ENCODE measurements at regions not wholly inside any gene's neighbourhood (a gene's known extent, or its start where the extent isn't known, plus 50 kb on each side); places are given as distances from the start of the nearest gene placed in this dataset.

GRCh38 chr12:12007001-12007712 is 63.6 kb upstream of the BCL2L14 start:
- H4K20me1 ChIP-seq (ENCODE audit: insufficient read depth) = no peaks in the 10 kb centered on the region
- no peak overlapping the region for H3K9ac ChIP-seq (ENCODE audit: low read length)
- no peak overlapping the region for H3K4me2 ChIP-seq (ENCODE audit: low read length)
- no peak for ATAC-seq
- H3K27me3 ChIP-seq (ENCODE audit: insufficient read depth, low read length) = no peaks in the 10 kb centered on the region
- no peaks in the 10 kb centered on the region for H3K79me2 ChIP-seq (ENCODE audit: insufficient read depth, low read length)
- POLR2A ChIA-PET = no interaction called here
- no peak for DNase-seq (ENCODE audit: low read depth, low spot score)
- intact Hi-C loops (cut with micrococcal nuclease) = no loop called here
- BruUV-seq (replicated peaks) = no TSS peak
- no peaks in the 10 kb centered on the region for H3K9me3 ChIP-seq (ENCODE audit: control insufficient read depth in 1 of 2, insufficient read depth in 1 of 2, low read depth in 1 of 2, low read length in 2 of 2)
- TF ChIP-seq CEBPB (IDR thresholded peaks at IDR 0.05; ENCODE audit: low read depth) = no peak
- TF ChIP-seq ZBTB33 (IDR thresholded peaks at IDR 0.05; ENCODE audit: extremely low read depth, insufficient replicate concordance, low read length) = no peak
- TF ChIP-seq SRF (IDR thresholded peaks at IDR 0.05; ENCODE audit: low read depth) = no peak
- RAD21 ChIA-PET (ENCODE audit: low non-redundant PET in 1 of 2, low total read pairs in 2 of 2, uncharacterized antibody in 2 of 2, unreplicated experiment in 2 of 2) = no interaction called here
- H3K9me2 ChIP-seq (ENCODE audit: insufficient read depth) = no peaks in the 10 kb centered on the region
- CTCF ChIA-PET = no interaction called here
- no peaks in the 10 kb centered on the region for H3K36me3 ChIP-seq (ENCODE audit: control insufficient read depth in 1 of 2, insufficient read depth in 2 of 2, low read length in 2 of 2)
- peaks cover 3 to 20% of the 10 kb centered on the region in 2 experiments; a peak in 2 of 4 replicates for H3K4me1 ChIP-seq (ENCODE audit: control insufficient read depth in 1 of 2, insufficient read depth in 2 of 2, low read length in 2 of 2)
- H3K27ac ChIP-seq (ENCODE audit: low read depth, low read length) = no peak overlapping the region
- no peak overlapping the region for H3K4me3 ChIP-seq (replicated peaks in 1 of 2; ENCODE audit: low read depth in 1 of 2, low read length in 2 of 2)
- H2AFZ ChIP-seq (ENCODE audit: low read depth, low read length, poor library complexity, severe bottlenecking) = no peak overlapping the region

DNA sequence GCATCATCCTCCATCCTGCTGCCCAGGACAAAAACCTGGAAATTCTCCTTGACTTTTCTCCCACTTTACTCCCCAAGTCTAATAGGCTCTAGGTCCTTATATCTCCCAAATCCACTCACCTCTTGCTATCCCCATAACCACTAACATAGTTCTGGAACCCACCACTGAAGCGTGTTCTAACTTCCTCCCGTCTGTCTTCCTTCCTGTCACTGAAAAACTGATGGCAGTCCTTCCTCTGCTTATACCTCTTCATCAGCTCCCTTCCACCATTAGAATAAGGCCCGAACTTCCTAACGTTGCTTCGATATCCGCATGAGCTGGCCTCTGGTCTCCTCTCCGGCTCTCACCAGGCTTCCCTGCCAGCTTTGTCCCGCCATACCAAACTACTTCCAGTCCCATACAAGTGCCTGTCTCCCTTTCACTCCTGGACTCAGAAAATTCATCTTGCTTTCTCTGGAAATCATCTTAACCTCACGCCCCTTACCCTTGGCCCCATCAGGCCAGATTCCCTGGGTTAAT is 63.0 kb upstream of the BCL2L14 start:
- no peak for ATAC-seq
- Histone ChIP-seq H3K79me2 (ENCODE audit: insufficient read depth, low read length) (no peaks in the 10 kb centered on the region), H3K4me3 (replicated peaks in 1 of 2; ENCODE audit: low read depth in 1 of 2, low read length in 2 of 2) (no peak overlapping the region), H3K27ac (ENCODE audit: low read depth, low read length) (no peak overlapping the region), H3K9me2 (ENCODE audit: insufficient read depth) (no peaks in the 10 kb centered on the region), H3K9me3 (ENCODE audit: control insufficient read depth in 1 of 2, insufficient read depth in 1 of 2, low read depth in 1 of 2, low read length in 2 of 2) (no peaks in the 10 kb centered on the region), H4K20me1 (ENCODE audit: insufficient read depth) (no peaks in the 10 kb centered on the region), H3K27me3 (ENCODE audit: insufficient read depth, low read length) (no peaks in the 10 kb centered on the region), H2AFZ (ENCODE audit: low read depth, low read length, poor library complexity, severe bottlenecking) (no peak overlapping the region), H3K4me2 (ENCODE audit: low read length) (no peak overlapping the region), H3K9ac (ENCODE audit: low read length) (no peak overlapping the region), H3K4me1 (ENCODE audit: control insufficient read depth in 1 of 2, insufficient read depth in 2 of 2, low read length in 2 of 2) (peaks cover 3 to 20% of the 10 kb centered on the region in 2 experiments; a peak in 2 of 4 replicates), H3K36me3 (ENCODE audit: control insufficient read depth in 1 of 2, insufficient read depth in 2 of 2, low read length in 2 of 2) (no peaks in the 10 kb centered on the region)
- ChIA-PET CTCF (no interaction called here), POLR2A (no interaction called here), RAD21 (ENCODE audit: low non-redundant PET in 1 of 2, low total read pairs in 2 of 2, uncharacterized antibody in 2 of 2, unreplicated experiment in 2 of 2) (no interaction called here)
- BruUV-seq (replicated peaks) = no TSS peak
- DNase-seq (ENCODE audit: low read depth, low spot score) = no peak
- intact Hi-C loops (cut with micrococcal nuclease) = no loop called here
- TF ChIP-seq SIN3A (IDR thresholded peaks at IDR 0.05; ENCODE audit: low read depth) (no peak), EZH2 (IDR thresholded peaks at IDR 0.05) (no peak), POLR2AphosphoS5 (IDR thresholded peaks at IDR 0.05; ENCODE audit: low read depth, low read length) (no peak), POLR2A (IDR thresholded peaks at IDR 0.05; ENCODE audit: borderline replicate concordance, extremely low read depth, insufficient read depth, insufficient read length) (no peak), ZFX (IDR thresholded peaks at IDR 0.05) (no peak), CBX3 (IDR thresholded peaks at IDR 0.05; ENCODE audit: low read depth) (no peak), ZBTB33 (IDR thresholded peaks at IDR 0.05; ENCODE audit: extremely low read depth, insufficient replicate concordance, low read length) (no peak), SRF (IDR thresholded peaks at IDR 0.05; ENCODE audit: low read depth) (no peak), SP1 (IDR thresholded peaks at IDR 0.05; ENCODE audit: low read depth) (no peak), MAX (IDR thresholded peaks at IDR 0.05) (no peak)
- TF ChIP-seq, protein P1, sequence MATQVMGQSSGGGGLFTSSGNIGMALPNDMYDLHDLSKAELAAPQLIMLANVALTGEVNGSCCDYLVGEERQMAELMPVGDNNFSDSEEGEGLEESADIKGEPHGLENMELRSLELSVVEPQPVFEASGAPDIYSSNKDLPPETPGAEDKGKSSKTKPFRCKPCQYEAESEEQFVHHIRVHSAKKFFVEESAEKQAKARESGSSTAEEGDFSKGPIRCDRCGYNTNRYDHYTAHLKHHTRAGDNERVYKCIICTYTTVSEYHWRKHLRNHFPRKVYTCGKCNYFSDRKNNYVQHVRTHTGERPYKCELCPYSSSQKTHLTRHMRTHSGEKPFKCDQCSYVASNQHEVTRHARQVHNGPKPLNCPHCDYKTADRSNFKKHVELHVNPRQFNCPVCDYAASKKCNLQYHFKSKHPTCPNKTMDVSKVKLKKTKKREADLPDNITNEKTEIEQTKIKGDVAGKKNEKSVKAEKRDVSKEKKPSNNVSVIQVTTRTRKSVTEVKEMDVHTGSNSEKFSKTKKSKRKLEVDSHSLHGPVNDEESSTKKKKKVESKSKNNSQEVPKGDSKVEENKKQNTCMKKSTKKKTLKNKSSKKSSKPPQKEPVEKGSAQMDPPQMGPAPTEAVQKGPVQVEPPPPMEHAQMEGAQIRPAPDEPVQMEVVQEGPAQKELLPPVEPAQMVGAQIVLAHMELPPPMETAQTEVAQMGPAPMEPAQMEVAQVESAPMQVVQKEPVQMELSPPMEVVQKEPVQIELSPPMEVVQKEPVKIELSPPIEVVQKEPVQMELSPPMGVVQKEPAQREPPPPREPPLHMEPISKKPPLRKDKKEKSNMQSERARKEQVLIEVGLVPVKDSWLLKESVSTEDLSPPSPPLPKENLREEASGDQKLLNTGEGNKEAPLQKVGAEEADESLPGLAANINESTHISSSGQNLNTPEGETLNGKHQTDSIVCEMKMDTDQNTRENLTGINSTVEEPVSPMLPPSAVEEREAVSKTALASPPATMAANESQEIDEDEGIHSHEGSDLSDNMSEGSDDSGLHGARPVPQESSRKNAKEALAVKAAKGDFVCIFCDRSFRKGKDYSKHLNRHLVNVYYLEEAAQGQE (IDR thresholded peaks at IDR 0.05; ENCODE audit: low read depth) = no peak
